ENCODE measurements at regions not wholly inside any gene's neighbourhood (a gene's known extent, or its start where the extent isn't known, plus 50 kb on each side); places are given as distances from the start of the nearest gene placed in this dataset.

- TF ChIP-seq YY1 (tag by site-specific recombination; IDR thresholded peaks at IDR 0.05), result no peak
- TF ChIP-seq ZNF274 (IDR thresholded peaks at IDR 0.05; ENCODE audit: low read length), result no peak
- TF ChIP-seq ZNF274 (tag by site-specific recombination; IDR thresholded peaks at IDR 0.05; ENCODE audit: borderline replicate concordance), result no peak
- TF ChIP-seq, protein P1, sequence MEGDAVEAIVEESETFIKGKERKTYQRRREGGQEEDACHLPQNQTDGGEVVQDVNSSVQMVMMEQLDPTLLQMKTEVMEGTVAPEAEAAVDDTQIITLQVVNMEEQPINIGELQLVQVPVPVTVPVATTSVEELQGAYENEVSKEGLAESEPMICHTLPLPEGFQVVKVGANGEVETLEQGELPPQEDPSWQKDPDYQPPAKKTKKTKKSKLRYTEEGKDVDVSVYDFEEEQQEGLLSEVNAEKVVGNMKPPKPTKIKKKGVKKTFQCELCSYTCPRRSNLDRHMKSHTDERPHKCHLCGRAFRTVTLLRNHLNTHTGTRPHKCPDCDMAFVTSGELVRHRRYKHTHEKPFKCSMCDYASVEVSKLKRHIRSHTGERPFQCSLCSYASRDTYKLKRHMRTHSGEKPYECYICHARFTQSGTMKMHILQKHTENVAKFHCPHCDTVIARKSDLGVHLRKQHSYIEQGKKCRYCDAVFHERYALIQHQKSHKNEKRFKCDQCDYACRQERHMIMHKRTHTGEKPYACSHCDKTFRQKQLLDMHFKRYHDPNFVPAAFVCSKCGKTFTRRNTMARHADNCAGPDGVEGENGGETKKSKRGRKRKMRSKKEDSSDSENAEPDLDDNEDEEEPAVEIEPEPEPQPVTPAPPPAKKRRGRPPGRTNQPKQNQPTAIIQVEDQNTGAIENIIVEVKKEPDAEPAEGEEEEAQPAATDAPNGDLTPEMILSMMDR (tag by site-specific recombination; IDR thresholded peaks at IDR 0.05), result no peak
- no peak for TF ChIP-seq ATF2 (tag by site-specific recombination; IDR thresholded peaks at IDR 0.05; ENCODE audit: low read depth)
- no peak for TF ChIP-seq TCF7L2 (IDR thresholded peaks at IDR 0.05; ENCODE audit: borderline replicate concordance, low read depth, low read length)
- no peak for TF ChIP-seq ZNF10 (tag by site-specific recombination; IDR thresholded peaks at IDR 0.05)
- TF ChIP-seq KLF16 (tag by site-specific recombination; IDR thresholded peaks at IDR 0.05), result no peak
- TF ChIP-seq MZF1 (tag by site-specific recombination; IDR thresholded peaks at IDR 0.05; ENCODE audit: borderline replicate concordance), result no peak
Measured at GRCh38 chr2:4947911-4948310, 744.3 kb upstream of the SOX11 start.
